HG03520 (cell line): ENCODE measurements at regions not wholly inside any gene's neighbourhood (a gene's known extent, or its start where the extent isn't known, plus 50 kb on each side); places are given as distances from the start of the nearest gene placed in this dataset.

Experiments used
- ATAC-seq: cut with Tn5 transposase; IDR thresholded peaks from one replicate; pipeline ENCODE4 v1.9.1; 2021; ENCODE audit warnings: mild to moderate bottlenecking, moderate library complexity; ENCODE audit not compliant: unreplicated experiment

DNA sequence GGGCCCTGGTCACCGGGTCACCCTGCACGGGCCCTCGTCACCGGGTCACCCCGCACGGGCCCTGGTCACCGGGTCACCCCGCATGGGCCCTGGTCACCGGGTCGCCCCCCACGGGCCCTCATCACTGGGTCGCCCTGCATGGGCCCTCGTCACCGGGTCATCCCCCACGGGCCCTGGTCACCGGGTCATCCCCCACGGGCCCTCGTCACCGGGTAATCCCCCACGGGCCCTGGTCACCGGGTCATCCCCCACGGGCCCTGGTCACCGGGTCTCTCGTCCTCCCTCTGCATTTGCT is 77.6 kb downstream of the RIPK4 start:
- ATAC-seq = no peak

DNA sequence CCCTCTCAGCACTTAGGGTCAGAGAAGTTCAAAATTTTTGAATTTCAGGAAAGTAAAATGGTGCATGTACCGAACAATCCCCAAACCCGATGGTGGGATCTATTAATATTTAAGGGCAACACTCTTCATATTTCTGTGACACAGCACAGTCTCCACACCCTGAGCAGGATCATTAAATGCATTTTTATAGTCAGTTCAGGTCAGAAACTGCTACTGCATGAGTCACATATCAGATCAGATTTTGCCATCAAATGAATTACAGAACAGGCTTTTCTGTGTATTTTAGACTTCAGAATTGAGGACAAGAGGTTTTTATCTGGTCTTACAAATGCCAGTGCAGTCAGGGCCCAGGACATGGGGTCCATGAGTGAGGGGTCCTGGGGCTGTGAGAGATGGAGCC is 79.2 kb downstream of the RIPK4 start:
- ATAC-seq = no peak

DNA sequence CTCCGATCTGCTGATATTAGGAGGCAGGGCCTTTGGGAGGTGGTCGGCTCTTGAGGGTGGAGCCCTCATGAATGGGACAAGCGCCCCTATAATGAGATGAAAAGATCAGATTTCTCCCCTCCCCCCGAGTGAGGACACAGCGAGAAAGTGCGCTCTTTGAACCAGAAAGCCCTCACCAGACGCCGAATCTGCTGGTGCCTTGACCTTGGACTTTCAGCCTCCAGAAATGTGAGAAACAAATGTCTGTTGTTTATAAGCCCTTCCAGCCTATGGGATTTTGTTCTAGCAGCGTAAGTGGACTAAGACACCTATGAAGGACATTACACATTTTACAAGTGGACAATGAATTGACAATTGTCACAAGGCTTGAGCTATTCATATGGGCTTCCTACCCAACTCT is 80.2 kb downstream of the RIPK4 start:
- no peak for ATAC-seq

DNA sequence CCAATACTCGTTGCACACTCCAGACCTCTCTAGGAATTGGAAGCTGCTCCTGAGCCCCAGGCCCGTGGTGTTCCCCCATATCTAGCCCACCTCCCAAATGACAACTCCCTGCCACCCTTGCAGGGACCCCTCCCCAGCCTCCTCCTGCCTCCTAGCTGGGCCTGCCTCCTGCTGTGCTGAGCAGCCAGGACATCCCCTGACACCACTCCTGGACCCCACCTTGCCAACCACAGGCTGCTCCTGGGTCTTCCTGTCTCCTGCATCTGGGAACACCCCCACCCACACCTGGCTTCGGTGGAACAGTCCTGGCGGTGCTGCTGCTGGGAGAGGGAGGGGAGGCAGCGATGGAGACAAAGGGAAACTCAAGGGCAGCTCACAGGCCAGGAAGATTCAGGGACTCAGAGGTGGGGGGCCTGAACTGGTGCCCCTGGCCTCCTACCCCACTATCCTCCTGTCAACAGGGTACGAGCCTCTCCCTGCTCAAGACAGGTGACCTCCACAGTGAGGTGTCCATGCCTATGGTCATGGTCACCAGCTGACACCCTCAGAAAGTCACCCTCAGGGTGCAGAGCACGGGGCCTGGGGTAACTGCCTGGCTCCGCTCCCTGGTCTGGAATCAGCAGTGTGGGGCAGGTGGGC is 81.2 kb downstream of the RIPK4 start:
- ATAC-seq = no peak

DNA sequence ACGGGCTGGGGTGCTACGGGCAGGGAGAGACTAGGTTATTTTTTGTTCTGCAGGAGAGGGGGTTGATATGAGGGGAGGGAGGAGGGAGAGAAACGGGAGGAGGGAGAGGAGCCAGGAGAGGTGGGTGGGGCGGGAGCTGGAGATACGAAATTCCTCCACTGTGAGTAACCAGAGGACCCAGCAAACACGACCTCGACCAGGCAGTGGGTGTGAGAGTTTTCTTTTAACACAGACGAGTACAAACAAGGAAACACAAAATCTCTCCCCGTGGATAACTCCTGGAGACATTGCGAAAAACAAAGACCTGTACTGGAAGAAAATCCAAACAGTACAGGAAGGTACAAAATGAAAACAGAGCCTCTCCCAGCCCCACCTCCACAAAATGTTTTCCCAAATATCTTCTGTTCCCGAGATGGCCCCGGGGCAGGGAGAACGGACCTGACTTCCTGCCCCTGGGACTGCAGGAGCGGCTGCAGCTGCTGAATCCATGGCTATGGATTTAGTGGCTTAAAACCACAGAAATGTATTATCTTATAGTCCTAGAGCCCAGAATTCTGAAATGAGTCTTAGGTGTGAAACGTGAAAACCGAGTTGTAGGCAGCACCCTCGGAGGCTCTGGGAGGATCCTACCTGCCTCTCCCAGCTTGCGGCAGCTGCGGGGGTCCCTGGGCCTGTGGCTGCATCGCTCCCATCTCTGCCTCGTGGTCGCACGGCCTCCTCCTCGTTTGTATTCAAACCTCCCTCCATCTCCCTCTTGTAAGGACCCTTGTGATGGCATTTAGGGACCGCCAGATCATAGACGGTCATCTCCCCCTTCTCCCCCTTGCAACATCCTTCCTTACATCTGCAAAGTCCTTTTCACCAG is 82.2 kb downstream of the RIPK4 start:
- no peak for ATAC-seq

DNA sequence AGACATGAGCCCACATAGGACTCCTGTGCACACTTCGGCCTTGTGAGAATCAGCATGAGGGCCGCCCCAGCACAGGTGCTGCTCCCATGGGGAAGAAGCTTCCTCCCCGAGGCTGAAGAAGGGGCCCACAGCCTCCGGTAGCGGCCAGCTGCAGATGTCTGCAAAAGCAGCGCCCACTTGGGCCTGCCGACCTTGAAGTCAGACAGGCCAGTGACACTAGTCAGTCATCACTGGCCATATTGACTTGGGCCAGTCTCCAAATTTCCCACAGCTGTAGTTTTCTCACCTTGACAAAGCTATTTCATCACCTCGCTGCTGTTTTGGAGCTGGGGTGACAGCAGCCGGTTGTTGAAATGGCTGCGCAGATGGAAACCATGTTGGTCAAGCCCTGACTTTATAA is 83.0 kb downstream of the RIPK4 start:
- ATAC-seq = no peak

DNA sequence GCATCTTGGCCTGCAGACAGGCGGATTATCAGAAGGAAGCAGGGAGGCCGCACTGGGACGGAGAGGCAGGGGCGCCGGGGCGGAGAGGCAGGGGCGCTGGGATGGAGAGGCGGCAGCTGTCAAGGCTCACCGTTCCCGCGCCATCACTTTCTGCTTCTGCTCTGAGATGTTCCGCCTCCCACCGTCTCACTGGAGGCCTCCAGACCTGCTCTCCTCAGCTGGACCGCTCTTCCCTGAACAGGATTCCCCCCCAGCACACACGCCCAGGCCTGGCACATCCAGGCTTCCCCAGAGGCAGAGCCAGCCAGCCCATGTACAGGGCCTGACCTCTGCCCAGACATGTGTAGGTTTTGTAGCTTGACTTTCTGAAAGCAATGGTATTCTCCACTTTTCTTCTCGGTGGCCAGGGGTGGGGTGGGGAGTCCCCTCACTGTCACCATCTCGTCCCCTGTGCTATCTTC is 84.1 kb downstream of the RIPK4 start:
- no peak for ATAC-seq

DNA sequence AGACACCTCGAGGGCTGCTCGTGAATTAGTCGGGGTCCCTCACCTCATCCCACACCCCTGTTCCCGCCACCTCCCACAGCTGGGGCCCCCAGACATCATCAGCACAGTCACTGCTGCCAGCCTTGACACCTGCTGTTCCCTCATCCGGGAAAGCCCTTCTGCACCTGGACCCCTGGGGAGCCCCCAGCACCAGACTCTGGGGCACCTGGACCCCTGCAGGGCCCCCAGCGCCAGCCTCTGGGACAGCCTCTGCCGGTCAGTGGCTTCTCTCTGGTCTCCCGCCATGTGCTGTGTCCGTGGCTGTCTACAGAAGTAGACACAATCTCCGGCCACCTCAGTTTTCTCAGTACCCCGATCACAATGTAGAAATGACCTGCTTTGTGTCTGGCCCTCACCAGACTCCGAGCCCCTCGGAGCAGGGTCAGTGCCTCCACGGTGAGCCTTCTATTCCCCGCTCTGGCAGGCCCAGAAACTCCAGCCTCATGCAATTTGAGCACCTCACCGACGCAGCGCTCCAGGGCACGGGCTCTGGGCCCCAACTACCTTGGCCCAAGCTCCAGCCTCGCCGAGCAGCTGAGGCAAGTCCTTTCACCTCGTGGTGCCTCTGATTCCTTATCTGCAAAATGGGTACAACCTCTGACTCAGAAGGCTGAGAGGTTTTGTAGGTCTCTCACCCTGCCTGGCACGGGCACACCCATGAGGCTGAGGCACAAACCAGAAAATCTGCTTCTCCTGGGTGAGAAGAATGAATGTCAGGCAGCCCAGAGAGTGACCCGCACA is 84.7 kb downstream of the RIPK4 start:
- ATAC-seq = no peak

DNA sequence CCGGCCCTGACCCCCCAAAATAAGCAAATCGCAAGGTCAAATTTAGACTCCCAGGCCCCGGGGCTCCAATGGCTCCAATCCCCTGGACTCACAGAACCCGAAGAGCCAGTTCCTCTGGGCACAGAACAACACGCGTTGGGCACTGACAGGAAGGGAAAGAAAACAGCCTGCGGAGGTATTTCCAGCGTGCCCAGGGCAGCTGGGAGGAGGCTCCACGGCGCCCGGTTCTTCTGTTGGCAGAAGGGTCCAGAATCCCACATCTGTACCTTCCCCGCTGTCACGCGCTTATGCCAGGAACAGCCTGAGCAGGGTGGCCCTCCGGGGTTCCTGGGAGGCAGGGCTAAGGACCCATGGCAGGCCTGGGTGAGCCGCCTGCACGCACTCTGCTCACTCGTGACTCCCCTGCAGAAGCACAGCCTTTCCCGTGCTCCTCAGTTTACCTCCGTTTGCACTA is 85.5 kb downstream of the RIPK4 start:
- ATAC-seq = no peak

DNA sequence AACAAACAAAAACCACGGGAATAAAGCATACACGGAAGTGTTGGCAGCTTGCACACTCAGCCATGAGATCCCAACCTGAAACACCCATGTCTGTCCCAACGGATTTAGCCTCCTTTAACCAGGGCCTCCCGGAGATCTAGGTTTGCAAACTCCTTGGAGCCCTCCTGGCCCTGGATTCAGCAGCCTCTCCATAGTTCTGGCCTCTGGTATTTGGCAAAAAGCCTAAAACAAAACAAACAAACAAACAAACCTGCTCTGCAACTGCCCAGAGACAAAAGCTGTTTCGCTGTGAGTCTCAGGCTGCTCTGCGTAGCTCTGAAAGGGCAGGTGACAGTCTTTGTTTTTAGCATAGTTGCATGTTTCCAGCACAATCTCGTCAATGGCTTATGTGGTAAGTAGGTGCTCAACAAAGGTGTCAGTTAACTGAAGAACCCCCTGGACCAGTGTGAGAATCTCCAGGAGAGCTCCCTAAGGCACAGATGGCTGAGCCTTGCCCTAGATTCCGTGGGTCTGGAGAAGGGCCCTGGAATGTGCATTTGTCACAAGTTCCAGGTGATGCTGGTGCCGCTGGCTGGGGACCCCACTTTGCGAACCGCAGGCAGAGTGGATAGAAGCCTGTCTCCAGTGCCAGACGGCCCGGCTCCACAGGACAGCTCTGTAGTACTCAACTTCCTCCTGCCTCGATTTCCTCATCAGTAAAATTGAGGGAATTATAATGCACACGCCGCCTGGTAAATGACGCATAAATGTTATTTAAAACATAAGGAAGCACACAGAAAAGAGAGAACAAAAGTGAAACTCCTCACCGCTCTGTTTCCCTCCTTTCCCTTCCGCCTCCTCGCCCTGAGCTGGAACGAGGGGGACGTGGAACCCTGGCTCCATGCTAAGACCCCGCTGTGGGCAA is 86.2 kb downstream of the RIPK4 start:
- ATAC-seq = no peak

DNA sequence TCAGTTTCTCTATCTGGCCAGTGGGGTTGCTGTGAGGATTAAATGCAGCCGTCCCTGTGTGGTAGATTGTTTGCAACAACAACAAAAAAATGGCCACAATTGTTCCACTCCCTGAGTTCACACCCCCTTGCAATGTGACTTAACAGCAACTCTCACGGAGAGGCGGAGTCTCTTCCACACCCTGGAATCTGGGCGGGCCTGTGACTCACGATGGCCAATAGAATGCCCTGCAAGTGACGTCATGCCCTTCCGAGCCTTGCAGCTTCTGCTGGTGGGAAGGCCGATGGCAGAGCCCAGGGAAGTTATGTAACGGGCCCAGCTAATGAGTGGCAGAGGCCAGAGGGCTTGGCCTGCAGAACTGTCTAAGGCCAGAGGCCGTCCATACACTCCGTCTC is 87.9 kb downstream of the RIPK4 start:
- ATAC-seq = no peak

DNA sequence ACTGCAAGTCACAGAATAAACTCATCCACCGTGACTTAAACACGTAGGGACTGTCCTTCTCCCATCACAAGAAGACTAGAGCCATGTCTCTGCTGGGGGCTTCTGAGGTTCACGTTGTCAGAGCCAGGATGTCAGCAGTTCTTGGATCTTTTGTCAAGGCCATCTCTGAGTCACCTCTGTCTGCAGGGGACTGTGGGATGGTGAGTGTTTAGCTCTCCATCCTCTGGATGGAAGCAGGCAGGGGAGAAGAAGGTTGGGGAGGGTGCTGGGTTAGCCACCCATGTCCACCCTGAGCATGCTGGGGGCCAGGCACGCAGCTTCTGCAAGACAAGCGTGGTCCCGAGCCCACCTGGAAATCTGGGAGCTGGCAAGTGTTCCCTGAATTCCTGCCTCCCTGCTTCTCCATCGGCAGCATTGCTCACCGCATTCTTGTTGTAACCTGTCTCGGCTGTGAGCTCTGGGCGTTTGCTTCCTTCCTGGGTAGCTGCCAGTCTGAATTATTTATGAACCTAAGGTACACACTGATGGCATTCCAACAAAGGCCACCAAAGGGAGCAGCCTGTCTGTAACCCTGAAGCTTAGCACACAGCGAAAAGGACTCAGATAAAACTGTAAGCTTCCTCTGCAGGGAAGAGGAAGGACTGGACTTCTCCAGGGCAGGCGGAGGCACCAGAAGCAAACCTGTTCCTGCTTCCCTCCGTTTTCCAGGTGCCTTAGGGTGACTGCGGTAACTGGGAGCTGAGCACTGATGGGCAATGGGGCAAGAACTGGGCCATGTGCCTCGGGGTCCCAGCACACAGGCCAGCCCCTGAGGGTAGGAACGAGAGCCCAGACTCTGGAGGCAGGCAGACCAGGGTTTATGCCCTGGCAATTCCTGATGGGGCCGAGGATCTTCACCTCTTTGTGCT is 88.6 kb downstream of the RIPK4 start:
- no peak for ATAC-seq

DNA sequence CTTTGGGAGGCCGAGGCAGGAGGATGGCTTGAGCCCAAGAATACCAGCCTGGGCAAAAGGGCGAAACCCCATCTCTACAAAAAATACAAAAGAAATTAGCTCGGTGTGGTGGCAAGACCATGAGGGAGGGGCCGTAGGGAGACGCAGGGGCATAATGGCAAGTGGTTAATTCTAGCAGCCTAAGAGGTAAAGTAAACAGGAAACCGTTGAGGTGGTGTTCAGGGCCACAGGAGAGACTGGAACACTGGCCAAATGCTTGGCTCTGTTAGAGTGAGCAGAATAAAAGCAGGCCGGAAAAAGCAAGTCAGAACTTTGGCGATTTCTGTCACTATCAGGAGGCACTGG is 89.2 kb downstream of the RIPK4 start:
- no peak for ATAC-seq

DNA sequence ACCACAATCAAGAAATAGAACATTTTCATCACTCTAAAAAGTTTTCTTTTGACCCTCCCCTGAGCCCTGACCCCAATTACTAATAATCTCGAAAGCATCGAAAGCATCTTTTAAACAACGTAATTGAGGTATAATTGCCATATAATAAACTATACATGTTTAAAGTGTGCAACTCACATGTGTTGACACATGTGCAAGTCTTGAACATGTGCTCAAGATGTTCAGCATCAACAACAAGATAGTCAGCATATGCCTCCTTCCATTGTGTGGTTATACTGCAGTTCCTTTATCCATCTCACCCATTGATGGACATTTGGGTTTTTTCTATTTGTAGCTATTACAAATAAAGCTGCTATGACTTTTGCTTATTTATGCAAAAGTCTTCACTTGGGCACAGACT is 90.7 kb downstream of the RIPK4 start:
- no peak for ATAC-seq

DNA sequence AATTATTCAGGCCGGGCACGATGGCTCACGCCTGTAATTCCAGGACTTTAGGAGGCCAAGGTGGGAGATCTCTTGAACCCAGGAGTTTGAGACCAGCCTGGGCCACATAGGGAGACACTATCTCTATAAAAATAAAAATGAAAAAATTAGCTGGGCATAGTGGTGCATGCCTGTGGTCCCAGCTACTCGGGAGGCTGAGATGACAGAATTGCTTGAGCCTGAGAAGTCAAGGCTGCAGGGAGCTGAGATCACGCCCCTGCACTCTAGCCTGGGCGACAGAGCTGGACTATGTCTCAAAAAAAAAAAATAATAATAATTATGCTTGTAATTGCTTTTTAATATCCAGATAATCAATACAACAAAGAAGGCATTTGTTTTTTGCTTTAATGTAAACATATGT is 91.3 kb downstream of the RIPK4 start:
- no peak for ATAC-seq

DNA sequence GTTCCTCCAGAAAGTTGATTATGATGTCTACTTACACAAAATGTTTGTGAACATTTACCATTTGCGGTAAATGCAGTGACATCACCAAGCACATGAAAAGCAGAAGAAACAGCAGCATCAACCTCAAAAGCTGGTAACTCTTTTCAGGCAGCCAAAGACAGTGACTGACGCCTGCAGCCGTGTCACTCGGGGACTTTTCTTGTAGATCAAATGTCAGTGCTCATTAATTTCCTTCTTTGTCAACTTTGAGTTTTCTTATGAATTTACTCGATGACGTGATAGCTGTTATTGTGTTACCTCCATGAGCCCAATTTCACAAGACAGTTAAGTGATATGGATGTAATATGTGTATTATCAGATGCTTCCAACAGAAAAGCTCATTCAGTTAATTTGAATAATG is 92.5 kb downstream of the RIPK4 start:
- ATAC-seq = no peak

DNA sequence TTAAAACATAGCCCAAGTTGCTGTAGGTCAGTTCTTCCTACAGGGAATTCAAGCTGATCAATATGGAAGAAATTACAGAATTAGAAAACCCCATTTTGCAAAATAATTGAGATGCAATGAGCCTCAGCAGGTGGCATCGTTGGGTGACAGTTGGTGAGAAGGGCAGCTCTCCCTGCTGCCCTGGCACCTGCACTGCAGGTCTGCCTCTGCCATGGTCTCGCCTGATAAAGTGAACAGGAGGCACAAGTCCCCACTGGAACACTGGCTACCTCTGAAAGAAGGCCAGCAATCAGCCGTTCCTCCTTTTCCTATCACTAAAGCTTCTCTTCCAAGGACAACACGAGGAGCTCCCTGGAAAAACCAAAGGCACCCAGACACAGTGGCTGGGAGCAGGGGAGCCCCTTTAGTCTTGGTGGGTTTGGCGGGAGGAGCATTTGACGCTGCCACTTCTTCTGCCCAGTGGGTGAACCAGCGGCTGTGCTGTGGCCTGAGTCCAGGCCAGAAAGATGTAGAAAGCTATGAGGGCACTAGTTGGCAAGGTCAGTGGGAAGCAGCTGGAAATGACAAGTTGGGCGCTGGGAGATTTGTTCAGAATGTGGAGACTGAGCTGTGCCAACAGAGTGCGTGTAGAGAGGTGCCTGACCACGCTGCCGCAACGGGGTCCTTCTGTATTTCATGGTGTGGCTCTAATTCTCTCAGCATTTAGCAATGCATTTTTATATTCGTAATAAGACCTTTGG is 93.1 kb downstream of the RIPK4 start:
- no peak for ATAC-seq

DNA sequence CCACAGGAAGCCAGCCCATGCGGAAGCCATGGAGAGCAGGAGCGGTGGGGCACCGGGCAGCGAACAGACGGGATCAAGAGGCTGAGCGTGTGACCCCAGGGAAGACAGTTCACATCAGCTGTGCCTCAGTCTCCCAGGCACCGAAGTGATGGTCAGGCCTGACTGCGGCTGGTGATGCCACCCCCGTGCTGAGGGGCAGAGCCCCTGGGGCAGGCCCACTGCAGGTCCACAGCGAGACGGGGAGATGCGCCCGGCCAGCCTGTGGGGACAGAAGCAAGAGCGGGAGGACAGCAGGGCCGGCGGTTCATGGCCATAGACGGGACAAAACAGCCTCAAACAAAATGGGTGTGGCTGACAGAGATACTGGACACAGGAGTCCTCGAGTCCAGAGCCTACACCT is 93.8 kb downstream of the RIPK4 start:
- ATAC-seq = no peak

DNA sequence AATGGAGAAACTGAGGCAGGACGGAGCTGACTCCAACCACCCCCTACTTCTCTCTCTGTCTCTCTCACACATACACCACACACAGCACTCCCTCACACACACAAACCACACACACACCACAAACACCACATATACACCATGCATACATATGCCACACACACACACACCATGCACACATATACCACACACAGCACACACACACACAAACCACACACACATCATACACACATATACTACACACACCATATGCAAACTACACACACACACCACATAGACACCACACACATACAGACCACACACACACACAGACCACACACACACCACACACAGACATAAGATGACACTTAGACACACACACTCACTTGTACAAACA is 94.3 kb downstream of the RIPK4 start:
- ATAC-seq = no peak
